Iris pigment epithelial cell (primary cell): ENCODE measurements at regions not wholly inside any gene's neighbourhood (a gene's known extent, or its start where the extent isn't known, plus 50 kb on each side); places are given as distances from the start of the nearest gene placed in this dataset.

Source experiments
- DNase-seq: peaks from one replicate; pipeline ENCODE4 v3.0.0-alpha.2; 2011; ENCODE audit warnings: low read depth

DNA sequence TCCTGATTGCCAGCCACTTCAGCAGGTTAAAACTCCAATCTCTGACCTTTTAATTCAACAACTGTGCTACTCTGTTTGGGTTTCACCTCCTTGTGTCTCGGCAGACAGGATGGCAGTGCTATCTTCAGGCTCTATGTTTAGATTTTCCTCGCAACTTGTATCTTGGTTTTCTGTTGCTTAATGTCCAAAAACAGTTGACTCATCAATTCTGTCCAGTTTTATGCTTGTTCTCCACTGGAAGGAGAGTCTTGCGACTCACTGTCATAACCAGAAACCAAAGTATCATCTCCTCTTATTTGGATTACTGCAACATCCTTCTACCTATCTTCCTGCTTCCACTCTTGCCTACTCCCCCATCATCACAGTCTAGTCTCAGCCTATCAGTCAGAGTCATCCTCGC lies 130.9 kb upstream of the ADAMTS16 start:
- DNase-seq = no peak

DNA sequence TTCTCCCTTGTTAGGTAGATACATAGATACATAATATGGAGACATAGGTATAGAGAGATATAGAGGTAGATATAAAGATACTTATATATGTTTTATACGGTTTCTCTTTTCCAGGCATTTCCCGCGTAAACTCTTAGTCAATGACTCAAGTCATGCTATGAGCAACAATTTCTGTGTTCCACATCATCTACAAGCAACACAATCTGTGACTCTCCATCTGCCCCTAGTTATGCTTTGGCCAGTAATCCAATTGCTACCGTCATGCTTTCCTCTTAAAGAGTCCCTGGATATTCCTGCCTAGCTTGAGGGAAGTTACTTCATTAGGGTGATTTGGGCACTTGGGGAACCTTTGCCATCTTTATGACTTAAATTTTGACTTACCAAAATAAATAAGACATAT lies 129.0 kb upstream of the ADAMTS16 start:
- DNase-seq = no peak

DNA sequence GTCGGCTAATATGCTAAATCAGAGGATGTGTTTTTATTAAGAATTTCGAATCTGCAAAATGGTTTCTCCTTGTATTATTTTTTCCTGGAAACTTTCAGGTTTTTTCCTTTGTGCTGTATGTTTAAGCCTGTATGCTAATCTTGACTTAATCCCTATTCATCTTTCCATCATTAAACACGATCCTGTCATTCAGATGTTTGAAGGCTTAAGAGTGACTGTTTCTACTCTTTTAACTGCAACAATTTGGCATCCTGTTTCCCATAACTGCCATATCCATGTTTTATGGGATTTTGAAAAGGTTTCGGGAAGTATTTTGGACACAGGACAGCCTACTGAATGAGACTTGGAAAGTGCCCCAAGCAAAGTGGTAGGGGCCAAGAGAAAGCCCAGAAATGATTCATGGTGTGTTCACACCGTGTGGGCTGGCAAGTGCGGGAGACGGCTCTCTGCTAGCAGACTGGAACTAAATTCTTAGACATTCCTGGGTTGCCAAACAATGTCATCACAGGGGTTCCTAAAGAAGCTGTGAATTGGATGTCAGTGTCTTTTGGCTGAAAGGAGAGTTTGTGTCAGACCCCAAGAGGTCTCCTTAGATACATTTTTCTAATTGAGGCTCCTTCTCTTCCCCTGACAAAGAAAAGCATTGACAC lies 125.4 kb upstream of the ADAMTS16 start:
- DNase-seq = no peak

DNA sequence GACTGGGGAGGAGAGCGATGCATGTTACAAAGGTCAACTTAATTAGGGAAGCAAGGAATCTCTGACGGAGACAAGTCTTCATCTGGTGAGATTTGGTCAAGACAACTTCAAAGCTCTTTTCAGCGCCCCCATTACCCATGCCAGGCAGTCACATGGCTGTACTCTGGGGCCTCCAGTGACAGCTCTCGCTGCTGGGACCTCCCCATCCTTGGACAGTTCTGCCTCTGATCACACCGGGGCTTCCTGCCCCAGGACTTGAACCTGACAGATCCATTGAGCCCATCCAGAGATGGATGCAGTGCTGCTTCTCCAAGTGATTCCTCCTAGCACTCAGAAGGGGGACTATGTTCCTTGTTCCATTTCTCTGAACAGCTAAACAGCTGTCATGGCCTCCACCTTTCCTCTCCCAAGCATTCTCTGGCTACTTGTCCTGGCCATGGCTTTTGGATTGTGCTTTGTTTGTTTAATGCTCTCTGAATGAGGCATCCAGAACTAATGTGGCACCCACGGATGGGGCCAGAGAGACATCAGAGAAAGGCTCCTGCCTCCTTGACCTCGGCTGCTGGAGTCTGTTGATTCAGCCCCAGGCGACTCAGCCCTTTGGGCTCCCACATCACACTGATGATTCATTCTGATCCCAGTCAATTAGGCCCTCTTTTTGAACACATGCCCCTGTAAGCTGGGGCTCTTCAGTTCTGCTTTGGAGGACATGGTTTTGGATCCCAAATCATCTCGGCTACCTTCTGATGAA lies 122.1 kb upstream of the ADAMTS16 start:
- DNase-seq = no peak

DNA sequence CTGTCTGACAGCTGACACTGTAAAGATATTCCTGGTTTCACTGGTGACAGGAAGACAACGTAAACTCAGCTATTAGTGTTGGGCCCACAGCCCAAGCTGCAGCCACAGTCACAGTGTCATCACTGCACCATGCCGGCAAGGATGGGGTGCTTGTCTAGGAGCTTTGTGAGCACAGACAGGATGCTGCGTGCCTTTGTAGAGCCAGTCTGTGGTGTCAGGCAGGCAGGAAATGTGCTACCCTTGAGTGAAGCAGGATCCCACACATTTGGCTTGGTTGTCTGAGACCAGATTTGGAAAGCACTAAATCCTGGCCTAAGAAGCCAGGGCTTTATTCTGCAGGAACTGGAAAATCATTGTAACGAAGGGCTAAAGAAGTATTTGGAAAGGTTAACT lies 121.6 kb upstream of the ADAMTS16 start:
- DNase-seq = no peak

DNA sequence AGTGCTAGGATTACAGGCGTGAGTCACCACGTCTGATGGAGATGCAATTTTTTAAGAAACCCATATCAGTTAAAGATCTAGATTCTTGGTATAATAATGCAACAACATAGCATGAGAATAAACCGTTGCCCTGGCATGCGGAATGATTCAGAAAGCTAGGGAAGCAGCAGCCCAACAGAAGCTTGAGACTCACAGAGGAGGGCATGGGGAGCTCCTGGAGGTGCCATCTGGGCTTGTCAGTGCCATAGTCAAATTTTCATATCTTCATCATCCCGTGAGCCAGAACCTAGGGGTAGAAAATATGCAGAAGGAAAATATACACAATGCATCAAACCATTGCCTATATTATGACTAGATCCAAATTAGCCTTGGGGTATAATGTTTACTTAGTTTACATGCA lies 118.7 kb upstream of the ADAMTS16 start:
- DNase-seq = no peak

DNA sequence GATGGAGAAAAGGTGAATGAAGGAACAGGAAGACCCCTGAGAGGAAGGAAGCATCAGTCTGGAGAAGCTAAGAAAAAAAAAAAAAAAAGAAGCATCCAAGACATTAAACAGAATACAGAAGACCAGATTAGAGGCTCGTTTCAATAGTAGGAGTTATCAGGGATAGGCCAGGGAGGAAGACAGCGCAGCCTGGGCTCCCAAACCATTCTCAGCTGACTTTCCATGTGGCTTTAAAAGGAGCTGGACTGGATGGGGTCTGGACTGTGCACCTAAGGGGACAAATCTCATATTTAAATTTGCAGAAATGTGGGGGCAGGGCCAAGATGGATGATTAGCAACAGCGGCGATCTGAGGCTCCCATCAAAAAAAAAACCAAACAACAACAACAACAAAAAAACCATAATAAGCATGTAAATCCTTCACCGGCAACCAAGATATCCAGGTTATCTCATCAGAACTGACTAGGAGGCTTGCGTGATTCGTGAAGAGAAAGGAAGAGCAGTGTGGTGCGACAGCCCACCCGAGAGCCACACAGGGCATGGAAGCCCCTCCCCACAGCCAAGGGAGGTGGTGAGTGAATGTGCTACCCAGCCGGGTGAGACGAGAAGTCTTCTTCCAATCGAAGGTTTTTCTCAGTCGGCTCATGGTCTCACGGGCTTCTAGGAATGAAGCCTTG lies 114.9 kb upstream of the ADAMTS16 start:
- DNase-seq = no peak

DNA sequence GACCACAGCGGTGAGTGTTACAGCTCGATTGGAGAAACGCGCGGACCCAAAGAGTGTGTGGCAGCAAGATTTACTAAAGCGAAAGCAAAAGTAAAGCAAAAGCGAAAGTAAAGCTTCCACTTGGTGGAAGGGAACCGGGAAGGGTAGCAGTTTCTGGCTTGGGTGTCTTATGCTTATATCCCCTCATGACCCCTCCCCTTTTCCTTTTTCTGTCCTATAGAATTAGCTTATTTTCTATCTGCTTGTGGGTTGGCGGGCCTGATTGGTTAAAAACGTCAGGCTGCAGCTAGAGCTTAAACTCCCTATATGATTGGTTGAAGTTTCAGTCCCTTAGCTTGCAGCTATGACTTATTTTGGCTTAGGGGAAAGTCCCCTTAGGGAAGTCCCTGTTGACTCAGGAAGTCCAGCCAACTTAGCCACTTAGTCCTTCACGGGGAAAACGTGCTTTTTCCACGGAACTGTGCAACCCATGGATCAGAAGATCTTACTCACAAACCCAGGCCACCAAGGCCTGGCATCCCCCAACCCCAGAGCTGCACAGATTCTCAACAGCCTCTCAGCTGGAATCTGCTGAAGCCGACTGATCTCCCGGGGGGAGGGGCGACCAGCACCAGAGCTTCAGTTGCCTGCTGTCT lies 114.2 kb upstream of the ADAMTS16 start:
- DNase-seq = no peak

DNA sequence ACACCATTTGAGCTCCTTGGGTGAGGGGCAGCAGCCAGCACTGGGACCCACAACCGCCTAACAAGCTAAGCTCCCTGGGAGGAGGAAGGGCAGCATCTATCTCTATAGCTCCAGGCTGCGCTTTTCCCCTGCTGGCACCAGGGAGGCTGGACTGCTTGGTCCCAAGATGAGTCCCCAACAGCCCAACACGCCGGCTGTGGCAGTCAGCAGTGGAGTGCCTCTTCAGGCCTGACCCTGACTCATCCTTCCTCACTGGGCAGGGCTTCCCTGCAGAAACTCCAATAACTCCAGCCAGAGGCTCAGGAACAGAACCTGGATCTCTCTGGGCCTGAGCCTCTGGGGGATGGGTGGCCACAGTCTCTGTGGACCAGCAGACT lies 113.7 kb upstream of the ADAMTS16 start:
- DNase-seq = no peak

DNA sequence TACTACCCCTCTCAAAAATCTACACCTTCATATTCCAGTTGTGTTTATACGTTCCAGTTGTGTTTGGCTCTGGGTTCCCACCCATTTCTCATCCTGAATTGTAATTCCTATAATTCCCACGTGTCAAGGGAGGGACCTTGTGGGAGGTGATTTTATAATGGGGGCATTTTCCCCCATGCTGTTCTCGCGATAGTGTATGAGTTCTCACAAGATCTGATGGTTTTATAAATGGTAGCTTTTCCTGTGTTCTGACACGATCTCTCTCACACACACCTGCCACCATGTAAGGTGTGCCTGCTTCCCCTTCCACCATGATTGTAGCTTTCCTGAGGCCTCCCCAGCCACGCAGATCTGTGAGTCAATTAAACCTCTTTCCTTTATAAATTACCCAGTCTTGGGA lies 108.5 kb upstream of the ADAMTS16 start:
- DNase-seq = no peak

DNA sequence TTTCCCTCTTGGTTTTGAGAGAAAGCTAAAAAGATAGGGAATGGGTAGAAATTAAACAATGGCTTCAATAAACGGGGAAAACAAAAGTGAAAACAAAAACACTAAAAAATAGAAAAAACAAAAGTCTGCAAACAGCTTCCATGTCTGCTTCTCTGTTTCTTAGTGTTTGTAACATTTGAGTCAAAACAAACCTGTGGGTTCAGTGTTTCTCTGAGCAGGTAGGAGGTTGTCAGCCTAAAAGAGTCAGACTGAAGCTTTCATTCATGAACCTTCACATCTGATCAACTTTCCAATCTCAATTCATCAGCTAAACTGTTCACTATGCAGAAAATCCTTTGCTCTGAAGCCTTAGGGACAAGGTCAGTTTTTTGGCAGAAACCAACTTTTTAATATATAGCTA lies 102.5 kb upstream of the ADAMTS16 start:
- no peak for DNase-seq

DNA sequence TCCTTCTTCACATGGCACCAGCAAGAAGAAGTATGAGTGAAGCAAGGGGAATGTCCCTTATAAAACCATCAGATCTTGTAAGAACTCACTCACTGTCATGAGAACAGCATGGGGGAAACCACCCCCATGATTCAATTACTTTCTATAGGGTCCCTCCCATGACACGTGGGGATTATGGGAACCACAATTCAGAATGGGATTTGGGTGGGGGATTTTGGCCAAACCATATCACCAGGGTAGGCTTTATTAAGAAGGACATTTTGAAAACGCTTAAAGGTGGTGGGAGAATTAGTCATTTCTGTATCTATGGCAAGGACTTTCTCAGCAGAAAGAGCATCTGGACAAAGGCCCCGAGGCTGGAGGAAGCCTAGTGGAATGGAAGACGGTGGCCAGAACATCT lies 100.2 kb upstream of the ADAMTS16 start:
- DNase-seq = no peak

DNA sequence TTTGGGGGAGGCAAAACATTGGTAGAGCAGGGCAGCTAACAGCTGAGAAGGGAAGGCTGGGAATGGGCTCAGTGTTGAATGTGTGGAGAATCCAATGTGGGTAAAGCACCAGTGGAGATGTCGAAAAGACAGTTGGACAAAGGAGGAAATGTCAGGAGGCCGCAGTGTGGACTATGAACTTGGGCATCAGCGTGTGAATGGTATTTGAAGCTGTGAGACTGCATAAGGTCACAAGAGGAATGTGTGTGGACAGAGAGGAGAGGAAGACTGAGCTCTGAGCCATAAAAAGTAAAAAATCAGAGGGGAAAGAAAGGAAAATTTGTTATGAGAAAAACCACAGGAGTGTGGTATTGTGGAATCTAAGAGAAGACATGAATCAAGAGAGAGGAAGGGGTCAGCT lies 99.4 kb upstream of the ADAMTS16 start:
- no peak for DNase-seq

DNA sequence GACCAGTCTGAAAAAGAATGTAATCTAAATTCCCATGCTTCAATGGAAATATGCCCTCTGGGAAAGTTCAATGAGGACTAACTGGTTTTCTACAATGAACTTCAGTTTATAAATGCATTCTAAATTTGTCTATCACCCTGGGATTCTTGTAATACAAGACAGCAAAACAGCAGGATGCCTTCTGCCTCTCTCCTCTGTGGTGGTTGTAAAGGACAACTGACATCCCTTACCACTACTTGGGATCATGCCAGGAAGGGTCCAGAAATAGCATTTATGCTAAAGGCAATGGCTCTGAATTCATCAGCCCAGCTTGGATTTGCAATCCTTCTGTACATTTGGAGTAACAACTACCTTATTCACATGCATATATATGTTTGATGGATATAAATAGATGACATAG lies 97.3 kb upstream of the ADAMTS16 start:
- no peak for DNase-seq

DNA sequence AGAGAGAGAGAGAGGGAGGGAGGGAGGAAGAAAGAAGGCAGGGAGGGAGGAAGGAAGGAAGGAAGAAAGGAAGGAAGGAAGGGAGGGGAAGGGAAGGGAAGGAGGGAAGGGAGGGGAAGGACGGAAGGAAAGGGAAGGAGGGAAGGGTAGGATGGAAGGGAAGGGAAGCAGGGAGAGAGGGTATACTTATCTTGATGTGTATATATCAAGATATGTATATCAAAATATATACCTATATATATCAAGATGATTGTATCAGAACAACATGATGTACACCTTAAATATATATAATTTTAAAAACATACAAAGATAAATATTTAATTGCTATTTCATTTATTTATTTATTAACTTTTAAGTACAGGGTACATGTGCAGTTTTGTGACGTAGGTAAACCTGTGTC lies 96.8 kb upstream of the ADAMTS16 start:
- DNase-seq = no peak

DNA sequence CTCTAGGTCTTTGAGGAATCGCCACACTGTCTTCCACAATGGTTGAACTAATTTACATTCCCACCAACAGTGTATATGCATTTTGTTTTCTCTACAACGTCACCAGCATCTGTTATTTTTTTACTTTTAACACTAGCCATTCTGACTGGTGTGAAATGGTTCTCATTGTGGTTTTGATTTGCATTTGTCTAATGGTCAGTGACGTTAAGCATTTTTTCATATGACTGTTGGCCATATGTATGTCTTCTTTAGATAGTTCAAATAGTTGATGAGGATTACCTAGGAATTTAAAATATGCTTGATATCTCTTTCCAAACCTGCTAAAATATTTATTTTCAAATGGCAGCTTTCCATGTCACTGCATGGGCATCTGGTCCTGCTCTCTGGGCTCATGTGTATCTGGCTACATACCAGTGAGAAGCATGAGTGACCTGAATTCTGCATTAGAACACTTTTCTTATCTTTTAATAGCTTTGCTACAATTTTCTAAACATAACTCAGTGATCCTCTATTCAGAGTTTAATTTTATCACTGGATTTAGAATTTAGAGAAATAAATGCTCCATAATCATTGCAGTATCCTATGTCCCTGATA lies 95.8 kb upstream of the ADAMTS16 start:
- no peak for DNase-seq

DNA sequence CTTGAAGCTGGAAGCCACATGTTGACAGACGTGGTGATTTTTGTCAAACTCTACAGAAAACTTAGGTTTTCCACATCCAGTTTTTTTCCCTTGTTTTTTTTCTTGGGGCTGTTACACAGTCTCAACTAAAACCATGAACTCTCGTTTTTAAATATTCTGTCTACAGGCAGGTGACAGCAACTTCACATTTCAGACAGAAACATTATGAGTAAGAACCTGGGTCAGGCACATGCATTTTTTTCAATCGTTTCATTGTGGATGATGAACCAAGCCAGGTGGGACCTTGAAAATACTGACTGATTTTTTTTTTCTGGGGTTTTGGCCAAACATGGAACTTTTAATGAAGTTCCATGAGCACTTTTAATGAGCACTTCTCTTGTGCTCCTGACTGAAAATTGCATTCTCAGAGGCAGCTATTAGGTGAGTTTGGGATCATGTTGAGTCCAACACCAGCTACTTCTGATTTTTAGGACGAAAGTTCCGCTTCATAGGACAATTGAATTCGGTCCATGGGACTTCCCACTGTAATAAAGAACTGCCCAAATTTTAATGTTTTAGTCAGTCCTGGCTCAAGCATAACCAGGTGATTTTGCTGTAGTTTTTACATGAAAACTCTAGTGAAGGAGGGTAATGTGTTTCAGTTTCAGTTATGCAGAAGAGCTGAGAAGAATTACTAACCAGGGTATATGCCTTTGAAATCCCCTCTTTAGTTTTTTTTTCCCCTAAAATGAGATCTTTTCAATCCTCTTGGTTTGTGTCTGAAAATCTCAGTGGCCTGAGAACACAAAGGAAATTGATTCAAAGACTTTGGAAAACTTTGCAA lies 93.2 kb upstream of the ADAMTS16 start:
- DNase-seq = no peak

DNA sequence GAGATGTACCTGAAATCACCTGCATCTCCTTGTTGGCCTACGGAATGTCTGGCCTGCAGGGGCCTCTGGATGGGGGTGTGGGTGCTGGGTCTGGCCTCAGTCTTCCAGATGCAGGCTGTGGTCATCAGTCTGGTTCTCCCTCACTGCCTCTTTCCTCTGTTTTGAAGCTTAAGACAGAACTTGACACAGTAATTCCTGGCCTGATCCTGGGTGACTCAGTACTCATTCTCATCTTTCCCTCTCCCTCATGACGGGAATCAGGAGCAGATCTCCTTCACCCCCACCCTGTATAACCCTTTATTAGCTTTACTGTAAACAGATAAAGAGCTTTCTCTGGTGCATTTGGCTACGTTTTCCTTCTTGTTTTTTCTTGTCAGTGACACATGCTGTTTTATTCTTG lies 89.3 kb upstream of the ADAMTS16 start:
- DNase-seq = no peak

DNA sequence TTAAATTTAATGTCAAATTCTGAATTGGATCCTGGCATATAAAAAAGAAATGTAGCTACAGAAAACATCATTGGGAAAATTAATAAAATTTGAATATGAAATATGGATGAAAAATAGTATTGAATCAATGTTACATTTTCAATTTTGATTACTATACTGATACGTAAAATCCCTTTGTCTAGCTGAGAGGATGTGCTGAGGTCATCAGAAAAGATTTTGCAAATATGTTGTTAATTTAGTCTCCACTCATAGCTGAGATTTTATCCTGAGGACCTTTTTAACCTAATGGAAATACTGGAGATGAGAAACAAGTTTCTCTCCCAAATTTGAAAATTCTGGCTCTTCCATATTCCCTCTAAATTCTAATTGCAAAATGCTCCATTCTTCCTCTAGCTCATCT lies 84.4 kb upstream of the ADAMTS16 start:
- no peak for DNase-seq

DNA sequence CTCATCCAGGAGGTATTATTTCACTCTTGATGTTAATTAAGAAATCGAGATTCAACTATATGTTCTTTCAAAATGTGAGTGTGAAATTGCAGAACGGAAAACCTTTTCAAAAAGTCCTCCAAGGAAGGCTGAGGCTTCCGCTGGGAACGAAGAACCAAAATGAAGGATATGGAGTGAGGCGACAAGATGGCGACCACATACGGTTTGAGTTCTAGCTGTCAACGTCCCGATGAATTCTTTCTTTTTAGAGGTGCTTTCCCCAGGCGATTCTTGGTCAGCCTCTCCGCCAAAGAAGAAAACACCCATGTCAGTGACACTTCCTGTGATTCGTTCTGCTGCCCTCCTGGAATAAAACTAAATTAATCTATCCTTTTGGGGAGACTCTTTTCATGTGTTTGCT lies 78.3 kb upstream of the ADAMTS16 start:
- no peak for DNase-seq

DNA sequence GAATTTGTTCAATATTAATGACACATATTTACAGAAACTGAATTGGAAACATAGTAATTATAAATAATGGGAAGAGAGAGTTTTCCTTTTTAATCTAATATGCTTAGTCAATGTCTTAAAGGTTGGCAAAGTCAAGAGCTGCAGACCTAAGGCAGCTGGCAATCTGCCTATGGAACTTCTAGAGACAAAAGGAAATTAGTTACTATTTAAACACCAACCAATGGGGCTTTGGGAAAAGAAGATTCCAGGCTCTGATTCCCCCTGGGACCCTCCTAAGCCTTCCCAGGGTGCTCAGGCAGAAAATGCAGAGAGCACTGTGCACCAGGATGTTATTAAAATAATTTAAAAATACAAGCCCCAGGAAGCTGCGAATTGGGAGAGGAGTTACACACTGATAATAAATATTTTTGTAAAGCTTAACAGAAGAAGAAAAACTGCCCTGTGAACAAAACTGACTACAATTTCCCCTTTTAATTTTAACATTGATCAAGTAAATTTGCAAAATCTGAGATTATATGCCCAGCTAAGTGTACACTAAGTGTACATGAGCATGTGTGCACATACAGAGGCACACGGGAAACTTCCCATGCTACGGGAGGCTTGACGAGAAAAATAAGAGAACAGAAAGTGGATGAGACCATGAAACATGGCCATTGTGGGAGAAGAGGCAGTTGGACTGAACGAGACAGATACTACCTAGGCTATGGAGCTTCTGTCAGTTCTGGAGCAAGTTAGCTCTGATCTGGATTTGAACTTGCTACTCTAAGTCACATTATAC lies 77.4 kb upstream of the ADAMTS16 start:
- DNase-seq = no peak
